Osteoblast (primary cell): ENCODE measurements at regions not wholly inside any gene's neighbourhood (a gene's known extent, or its start where the extent isn't known, plus 50 kb on each side); places are given as distances from the start of the nearest gene placed in this dataset.

Source experiments
- DNase-seq: peaks from one replicate; pipeline ENCODE4 v3.0.0; 2011; ENCODE audit warnings: low spot score, mixed read lengths; ENCODE audit not compliant: insufficient read length; ENCODE audit errors: missing footprints
- H2AFZ ChIP-seq: 2 replicates; pipeline ENCODE4 v1.6.0; 2011; ENCODE audit warnings: mild to moderate bottlenecking, low read length
- H3K27ac ChIP-seq: 2 replicates; pipeline ENCODE4 v1.5.1; 2011; ENCODE audit warnings: mild to moderate bottlenecking, low read depth, low read length, moderate library complexity
- H3K27me3 ChIP-seq: 2 replicates; pipeline ENCODE4 v1.6.0; 2012; ENCODE audit warnings: mild to moderate bottlenecking, control low read depth, inconsistent platforms, low read length, moderate library complexity; ENCODE audit not compliant: insufficient read depth
- H3K36me3 ChIP-seq: 2 replicates; pipeline ENCODE4 v1.5.1; 2011; ENCODE audit warnings: mild to moderate bottlenecking, low read length, control low read depth, moderate library complexity; ENCODE audit not compliant: insufficient read depth
- H3K4me1 ChIP-seq: 2 replicates; pipeline ENCODE4 v1.5.1; 2011; ENCODE audit warnings: mild to moderate bottlenecking, low read length, control low read depth, moderate library complexity; ENCODE audit not compliant: insufficient read depth
- H3K4me2 ChIP-seq: 2 replicates; pipeline ENCODE4 v1.6.0; 2011; ENCODE audit warnings: mild to moderate bottlenecking, low read length; ENCODE audit not compliant: insufficient read depth
- H3K4me3 ChIP-seq: fragments of 200-600 bp; sonication (generic); 3 replicates; pipeline ENCODE4 v1.5.1; 2012; ENCODE audit warnings: mild to moderate bottlenecking, low read length, inconsistent platforms; ENCODE audit not compliant: insufficient read depth
- H3K79me2 ChIP-seq: 2 replicates; pipeline ENCODE4 v1.6.0; 2012; ENCODE audit warnings: mild to moderate bottlenecking, low read length, control low read depth, inconsistent platforms; ENCODE audit not compliant: insufficient read depth
- H3K9me3 ChIP-seq: 2 replicates; pipeline ENCODE4 v1.5.1; 2011; ENCODE audit warnings: low read depth, low read length, control low read depth
- H4K20me1 ChIP-seq: 2 replicates; pipeline ENCODE4 v1.6.0; 2012; ENCODE audit warnings: mild to moderate bottlenecking, low read length, control low read depth; ENCODE audit not compliant: insufficient read depth
- TF ChIP-seq, protein P1 (sequence below): IDR thresholded peaks from 2 replicates; pipeline ENCODE4 v1.5.1; 2011; ENCODE audit warnings: mild to moderate bottlenecking, low read depth, low read length, moderate library complexity; ENCODE audit errors: extremely low read depth

DNA sequence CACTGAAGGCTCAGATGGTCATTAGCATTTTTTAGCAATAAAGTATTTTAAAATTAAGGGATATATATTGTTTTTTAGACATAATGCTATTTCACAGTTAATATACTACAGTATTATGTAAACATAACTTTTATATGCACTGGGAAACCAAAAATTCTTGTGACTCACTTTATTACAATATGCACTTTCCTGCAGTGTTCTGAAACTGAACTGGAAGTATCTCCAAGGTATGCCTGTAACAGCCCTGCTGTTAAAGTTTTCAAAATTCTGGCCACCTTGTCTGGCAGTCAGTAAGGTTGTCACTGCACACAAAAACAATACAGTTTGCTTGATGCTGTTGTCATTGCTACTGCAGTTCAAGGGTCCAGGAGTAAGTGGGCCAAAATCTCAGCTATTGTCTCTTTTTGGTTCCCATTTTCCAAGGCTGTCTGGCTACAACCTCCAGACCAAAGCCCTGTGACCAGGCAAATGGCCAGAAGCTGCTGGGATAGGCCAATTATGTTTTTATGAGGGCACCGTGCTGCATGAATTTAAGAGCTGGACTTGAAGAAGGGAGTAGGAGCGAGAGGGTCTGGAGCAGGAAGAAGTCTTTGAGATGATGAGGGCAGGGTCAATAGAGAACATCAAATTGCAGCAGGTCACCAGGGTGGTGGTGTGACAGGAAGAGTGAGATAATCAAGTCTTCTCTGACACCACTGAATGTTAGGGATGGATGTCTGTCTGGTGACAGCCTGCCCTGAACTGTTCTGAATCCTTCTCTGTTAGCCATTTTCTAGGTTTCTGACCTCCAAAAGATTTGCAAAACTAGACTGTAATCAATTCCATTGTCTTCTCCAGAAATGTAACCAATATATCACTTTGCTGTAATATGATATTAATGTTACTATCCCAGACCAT is 82.3 kb upstream of the CACHD1 start:
- no peak overlapping the region for H3K4me2 ChIP-seq
- H3K27me3 ChIP-seq: no peaks in the 10 kb centered on the region
- no peaks in the 10 kb centered on the region for H3K79me2 ChIP-seq
- no peaks in the 10 kb centered on the region for H3K9me3 ChIP-seq
- no peaks in the 10 kb centered on the region for H3K4me1 ChIP-seq
- no peak overlapping the region for H2AFZ ChIP-seq
- H4K20me1 ChIP-seq: no peaks in the 10 kb centered on the region
- H3K27ac ChIP-seq: no peak overlapping the region
- TF ChIP-seq, protein P1, sequence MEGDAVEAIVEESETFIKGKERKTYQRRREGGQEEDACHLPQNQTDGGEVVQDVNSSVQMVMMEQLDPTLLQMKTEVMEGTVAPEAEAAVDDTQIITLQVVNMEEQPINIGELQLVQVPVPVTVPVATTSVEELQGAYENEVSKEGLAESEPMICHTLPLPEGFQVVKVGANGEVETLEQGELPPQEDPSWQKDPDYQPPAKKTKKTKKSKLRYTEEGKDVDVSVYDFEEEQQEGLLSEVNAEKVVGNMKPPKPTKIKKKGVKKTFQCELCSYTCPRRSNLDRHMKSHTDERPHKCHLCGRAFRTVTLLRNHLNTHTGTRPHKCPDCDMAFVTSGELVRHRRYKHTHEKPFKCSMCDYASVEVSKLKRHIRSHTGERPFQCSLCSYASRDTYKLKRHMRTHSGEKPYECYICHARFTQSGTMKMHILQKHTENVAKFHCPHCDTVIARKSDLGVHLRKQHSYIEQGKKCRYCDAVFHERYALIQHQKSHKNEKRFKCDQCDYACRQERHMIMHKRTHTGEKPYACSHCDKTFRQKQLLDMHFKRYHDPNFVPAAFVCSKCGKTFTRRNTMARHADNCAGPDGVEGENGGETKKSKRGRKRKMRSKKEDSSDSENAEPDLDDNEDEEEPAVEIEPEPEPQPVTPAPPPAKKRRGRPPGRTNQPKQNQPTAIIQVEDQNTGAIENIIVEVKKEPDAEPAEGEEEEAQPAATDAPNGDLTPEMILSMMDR: no peak
- no peak overlapping the region for H3K4me3 ChIP-seq
- H3K36me3 ChIP-seq: no peaks in the 10 kb centered on the region
- DNase-seq: no peak

DNA sequence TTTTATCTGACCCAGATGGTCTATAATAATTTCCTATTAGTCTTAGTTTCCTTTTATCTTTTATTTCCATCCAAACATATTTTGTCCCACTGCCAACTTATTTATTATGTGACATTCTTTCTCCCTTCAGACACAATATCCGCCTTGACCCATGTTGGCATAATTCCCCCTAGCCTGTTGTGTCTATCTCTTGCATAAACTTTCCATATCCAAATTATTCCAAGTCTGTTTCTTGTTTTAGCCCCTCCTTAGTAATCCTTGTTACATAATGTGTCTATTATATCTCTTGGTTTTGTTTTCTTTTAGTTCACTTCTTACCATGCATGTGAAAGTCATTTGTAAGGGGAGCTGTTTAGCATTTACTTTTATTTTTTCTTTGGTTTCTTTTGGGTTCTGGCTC is 81.6 kb upstream of the CACHD1 start:
- H2AFZ ChIP-seq: no peak overlapping the region
- TF ChIP-seq, protein P1: no peak
- DNase-seq: peak; percentile 30
- H3K27ac ChIP-seq: no peak overlapping the region
- H3K79me2 ChIP-seq: no peaks in the 10 kb centered on the region
- H3K36me3 ChIP-seq: no peaks in the 10 kb centered on the region
- H3K4me2 ChIP-seq: no peak overlapping the region
- H3K27me3 ChIP-seq: no peaks in the 10 kb centered on the region
- no peak overlapping the region for H3K4me3 ChIP-seq
- no peaks in the 10 kb centered on the region for H4K20me1 ChIP-seq
- no peaks in the 10 kb centered on the region for H3K4me1 ChIP-seq
- H3K9me3 ChIP-seq: no peaks in the 10 kb centered on the region

DNA sequence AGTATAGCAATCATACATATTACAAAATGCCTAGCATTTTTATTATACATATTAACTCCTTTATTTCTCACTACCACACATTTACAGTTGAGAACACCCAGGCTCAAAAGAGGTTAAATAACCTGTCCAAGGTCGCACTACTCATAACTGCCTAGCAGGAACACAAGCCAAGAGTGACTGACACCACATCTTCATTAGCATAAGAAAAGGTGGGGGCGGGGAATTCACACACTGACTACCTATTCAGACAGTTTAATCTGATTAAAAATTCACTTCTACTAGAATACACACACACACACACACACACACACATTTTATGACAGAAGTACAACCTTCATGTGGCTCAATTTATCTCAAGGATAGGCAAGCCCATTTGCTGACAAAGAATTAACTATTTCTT is 77.8 kb upstream of the CACHD1 start:
- H3K4me1 ChIP-seq: no peaks in the 10 kb centered on the region
- H3K36me3 ChIP-seq: no peaks in the 10 kb centered on the region
- TF ChIP-seq, protein P1: no peak
- H2AFZ ChIP-seq: no peak overlapping the region
- H3K79me2 ChIP-seq: no peaks in the 10 kb centered on the region
- no peak for DNase-seq
- H3K27ac ChIP-seq: no peak overlapping the region
- H3K27me3 ChIP-seq: no peaks in the 10 kb centered on the region
- no peak overlapping the region for H3K4me2 ChIP-seq
- H4K20me1 ChIP-seq: no peaks in the 10 kb centered on the region
- no peak overlapping the region for H3K4me3 ChIP-seq
- H3K9me3 ChIP-seq: no peaks in the 10 kb centered on the region

DNA sequence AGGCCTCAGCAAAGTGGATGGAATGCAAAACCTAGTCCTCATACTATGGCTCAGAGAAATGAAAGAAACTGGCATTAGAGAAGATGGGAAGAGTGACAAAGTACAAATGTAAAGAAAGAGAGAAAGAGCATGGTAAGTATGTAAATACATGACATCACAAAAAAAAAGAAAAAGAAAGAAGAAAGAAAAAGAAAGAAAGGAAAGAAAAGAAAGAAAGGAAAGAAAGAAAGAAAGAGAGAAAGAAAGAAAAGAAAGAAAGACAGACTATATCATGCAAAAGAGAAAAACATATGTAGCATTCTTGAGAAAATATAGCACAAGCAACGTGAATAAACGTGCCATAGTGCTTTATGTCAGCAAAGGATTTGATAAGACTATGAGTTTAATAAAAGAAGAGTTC is 76.1 kb upstream of the CACHD1 start:
- Histone ChIP-seq H2AFZ (no peak overlapping the region), H3K36me3 (no peaks in the 10 kb centered on the region), H4K20me1 (no peaks in the 10 kb centered on the region), H3K9me3 (no peaks in the 10 kb centered on the region), H3K79me2 (no peaks in the 10 kb centered on the region), H3K4me1 (no peaks in the 10 kb centered on the region), H3K4me3 (no peak overlapping the region), H3K4me2 (no peak overlapping the region), H3K27me3 (no peaks in the 10 kb centered on the region), H3K27ac (no peak overlapping the region)
- TF ChIP-seq, protein P1: no peak
- no peak for DNase-seq
